K562 (cell line): ENCODE measurements at regions not wholly inside any gene's neighbourhood (a gene's known extent, or its start where the extent isn't known, plus 50 kb on each side); places are given as distances from the start of the nearest gene placed in this dataset.

Source experiments
- EZH2 ChIP-seq: IDR thresholded peaks from 2 replicates; pipeline ENCODE4 v1.6.1; 2012; ENCODE audit warnings: low read depth, mild to moderate bottlenecking, inconsistent platforms, low read length, borderline replicate concordance
- HIVEP1 ChIP-seq: fragments of 250-450 bp; sonication (Bioruptor Pico); IDR thresholded peaks from 2 replicates; pipeline ENCODE4 v1.4.0; 2020; ENCODE audit warnings: mild to moderate bottlenecking
- ILK ChIP-seq: fragments of 450-650 bp; IDR thresholded peaks from 2 replicates; pipeline ENCODE4 v1.6.1; 2016; ENCODE audit warnings: missing genetic modification characterization, low read depth, mild to moderate bottlenecking, missing compliant biosample characterization, moderate library complexity, borderline replicate concordance
- KLF16 ChIP-seq: IDR thresholded peaks from 2 replicates; pipeline ENCODE4 v1.6.1; 2016; ENCODE audit warnings: antibody characterized with exemption
- PRPF4 ChIP-seq: fragments of 200-400 bp; formaldehyde crosslinking; IDR thresholded peaks from one replicate; pipeline ENCODE4 v1.6.1; 2017; ENCODE audit warnings: low read length, low read depth, mild to moderate bottlenecking; ENCODE audit not compliant: insufficient read depth, poor library complexity, severe bottlenecking
- RAD21 ChIP-seq, 2 experiments: fragments of 250-450 bp in 1 of 2; fragments of 450-650 bp in 1 of 2; sonication (Bioruptor Pico) in 1 of 2; formaldehyde crosslinking in 1 of 2; IDR thresholded peaks in 1 of 2; conservative IDR thresholded peaks in 1 of 2; 2 replicates each; pipeline versions ENCODE4 v1.4.0 to v1.8.0; 2020 to 2022; ENCODE audit warnings: mild to moderate bottlenecking in 2 of 2, moderate library complexity in 1 of 2
- SIN3A ChIP-seq, 2 experiments: fragments of 150-350 bp in 1 of 2; IDR thresholded peaks; 2 replicates each; pipeline ENCODE4 v1.6.1; 2011 to 2016; ENCODE audit warnings: borderline replicate concordance in 2 of 2, low read depth in 2 of 2, low read length in 2 of 2, mild to moderate bottlenecking in 2 of 2, moderate library complexity in 2 of 2; ENCODE audit not compliant: control insufficient read depth in 1 of 2
- TF ChIP-seq, protein P1 (sequence below): sonication (generic); formaldehyde crosslinking; IDR thresholded peaks from 2 replicates; pipeline ENCODE4 v1.8.0; 2022; ENCODE audit warnings: missing genetic modification reagents, mild to moderate bottlenecking, borderline replicate concordance

DNA sequence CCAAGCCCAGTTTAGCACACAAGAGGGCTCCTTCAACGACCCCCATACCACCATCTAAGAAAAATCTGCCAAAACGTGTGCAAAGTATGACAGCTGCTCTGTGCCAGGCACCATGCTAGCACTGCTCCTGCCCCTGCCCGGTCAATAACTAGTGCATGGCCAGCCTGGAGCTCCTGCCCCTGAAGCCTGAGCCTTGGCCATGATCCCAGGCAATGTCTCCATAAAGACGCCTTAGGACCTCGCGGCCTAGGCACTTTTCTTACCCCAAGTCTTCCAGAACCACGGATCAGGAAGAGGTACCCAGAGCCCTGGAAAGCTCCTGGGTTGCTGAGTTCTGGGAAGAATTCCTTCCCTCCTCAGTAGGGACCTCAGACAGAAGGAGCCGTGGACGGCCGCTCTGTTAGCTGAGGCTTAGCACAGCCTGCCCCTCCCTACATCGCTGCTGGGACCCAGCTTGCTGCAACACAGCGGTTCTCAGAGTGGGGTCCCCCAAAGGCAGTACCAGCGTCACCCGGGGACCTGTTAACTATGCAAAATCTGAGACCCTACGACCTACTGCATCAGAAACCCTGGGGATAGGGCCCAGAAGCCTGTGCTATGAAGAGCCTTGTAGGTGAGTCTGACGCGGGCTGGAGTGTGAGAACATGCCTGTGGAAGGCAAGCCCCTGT lies 117.8 kb upstream of the TWIST2 start:
- TF ChIP-seq ILK (no peak), HIVEP1 (CRISPR knock-in tag) (no peak), SIN3A (IDR thresholded peaks at IDR 0.05; ENCODE audit: borderline replicate concordance in 2 of 2, control insufficient read depth in 1 of 2, low read depth in 2 of 2, low read length in 2 of 2) (no peak), KLF16 (no peak), EZH2 (no peak), PRPF4 (no peak), RAD21 (CRISPR knock-in tag; conservative IDR thresholded peaks at IDR 0.05 in 1 of 2, IDR thresholded peaks at IDR 0.05 in 1 of 2) (no peak)
- TF ChIP-seq, protein P1, sequence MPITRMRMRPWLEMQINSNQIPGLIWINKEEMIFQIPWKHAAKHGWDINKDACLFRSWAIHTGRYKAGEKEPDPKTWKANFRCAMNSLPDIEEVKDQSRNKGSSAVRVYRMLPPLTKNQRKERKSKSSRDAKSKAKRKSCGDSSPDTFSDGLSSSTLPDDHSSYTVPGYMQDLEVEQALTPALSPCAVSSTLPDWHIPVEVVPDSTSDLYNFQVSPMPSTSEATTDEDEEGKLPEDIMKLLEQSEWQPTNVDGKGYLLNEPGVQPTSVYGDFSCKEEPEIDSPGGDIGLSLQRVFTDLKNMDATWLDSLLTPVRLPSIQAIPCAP (CRISPR knock-in tag): no peak
